A673 (cell line): ENCODE measurements at regions not wholly inside any gene's neighbourhood (a gene's known extent, or its start where the extent isn't known, plus 50 kb on each side); places are given as distances from the start of the nearest gene placed in this dataset.

Experiments
- BruUV-seq: library from RNA; stranded (reverse); fragments of 400-500 nt; replicated peaks from 2 replicates; lab custom pipeline; 2021; lab: Mats Ljungman, UMichigan
- CTCF ChIA-PET: fragments of 300-600 bp; sonication (Branson Sonifier 250); formaldehyde crosslinking; loops from one replicate; lab custom pipeline; 2022; ENCODE audit warnings: antibody characterized with exemption; lab: Charles Lee
- POLR2A ChIA-PET: fragments of 300-600 bp; sonication (Branson Sonifier 250); formaldehyde crosslinking; loops from one replicate; lab custom pipeline; 2022; ENCODE audit warnings: antibody characterized with exemption; ENCODE audit not compliant: low non-redundant PET; lab: Charles Lee
- DNase-seq: peaks from one replicate; pipeline ENCODE4 v3.0.0-alpha.2; 2015; ENCODE audit warnings: low spot score
- H3K27ac ChIP-seq: fragments of 200-600 bp; sonication (generic); 2 replicates; pipeline ENCODE4 v1.5.1; 2016; ENCODE audit warnings: mixed run types, low read depth, mild to moderate bottlenecking, mixed read lengths, antibody characterized with exemption, low read length; ENCODE audit not compliant: poor library complexity, severe bottlenecking
- H3K27me3 ChIP-seq: fragments of 200-600 bp; sonication (generic); replicated peaks from 2 replicates; pipeline ENCODE4 v1.6.1; 2017; ENCODE audit warnings: mixed run types, low read depth, mild to moderate bottlenecking, mixed read lengths, antibody characterized with exemption, low read length; ENCODE audit not compliant: insufficient read depth, poor library complexity
- H3K36me3 ChIP-seq: fragments of 200-600 bp; sonication (generic); 2 replicates; pipeline ENCODE4 v1.6.1; 2016; ENCODE audit warnings: mixed run types, mild to moderate bottlenecking, mixed read lengths, antibody characterized with exemption, low read length; ENCODE audit not compliant: insufficient read depth, poor library complexity, severe bottlenecking
- H3K4me1 ChIP-seq: fragments of 200-600 bp; sonication (generic); 2 replicates; pipeline ENCODE4 v1.6.1; 2017; ENCODE audit warnings: mixed run types, mild to moderate bottlenecking, mixed read lengths, antibody characterized with exemption, low read length; ENCODE audit not compliant: insufficient read depth, poor library complexity, severe bottlenecking
- H3K4me3 ChIP-seq: fragments of 200-600 bp; sonication (generic); 2 replicates; pipeline ENCODE4 v1.5.1; 2016; ENCODE audit warnings: low read depth, mixed run types, mild to moderate bottlenecking, mixed read lengths, low read length; ENCODE audit not compliant: poor library complexity, severe bottlenecking
- H3K9me3 ChIP-seq: fragments of 200-600 bp; sonication (generic); 2 replicates; pipeline ENCODE4 v1.6.1; 2016; ENCODE audit warnings: mixed run types, low read depth, mild to moderate bottlenecking, mixed read lengths, antibody characterized with exemption, low read length; ENCODE audit not compliant: poor library complexity, severe bottlenecking
- EZH2 ChIP-seq: fragments of 200-600 bp; sonication (generic); IDR thresholded peaks from 2 replicates; pipeline ENCODE4 v1.6.1; 2017; ENCODE audit warnings: borderline replicate concordance, low read depth, mild to moderate bottlenecking, mixed read lengths, antibody characterized with exemption, low read length; ENCODE audit not compliant: poor library complexity, severe bottlenecking
- intact Hi-C: fragments of 100-400 bp; cut with micrococcal nuclease; formaldehyde crosslinking; loops from one replicate; pipeline ENCODE4 v1.10.0; 2022; ENCODE audit not compliant: unreplicated experiment
- TF ChIP-seq, protein P1 (sequence below): fragments of 300-800, 200-600 bp; sonication (generic); conservative IDR thresholded peaks from 2 replicates; pipeline ENCODE4 v1.5.1; 2017; ENCODE audit warnings: low read depth, mild to moderate bottlenecking, antibody characterized with exemption, low read length, moderate library complexity, mixed read lengths

DNA sequence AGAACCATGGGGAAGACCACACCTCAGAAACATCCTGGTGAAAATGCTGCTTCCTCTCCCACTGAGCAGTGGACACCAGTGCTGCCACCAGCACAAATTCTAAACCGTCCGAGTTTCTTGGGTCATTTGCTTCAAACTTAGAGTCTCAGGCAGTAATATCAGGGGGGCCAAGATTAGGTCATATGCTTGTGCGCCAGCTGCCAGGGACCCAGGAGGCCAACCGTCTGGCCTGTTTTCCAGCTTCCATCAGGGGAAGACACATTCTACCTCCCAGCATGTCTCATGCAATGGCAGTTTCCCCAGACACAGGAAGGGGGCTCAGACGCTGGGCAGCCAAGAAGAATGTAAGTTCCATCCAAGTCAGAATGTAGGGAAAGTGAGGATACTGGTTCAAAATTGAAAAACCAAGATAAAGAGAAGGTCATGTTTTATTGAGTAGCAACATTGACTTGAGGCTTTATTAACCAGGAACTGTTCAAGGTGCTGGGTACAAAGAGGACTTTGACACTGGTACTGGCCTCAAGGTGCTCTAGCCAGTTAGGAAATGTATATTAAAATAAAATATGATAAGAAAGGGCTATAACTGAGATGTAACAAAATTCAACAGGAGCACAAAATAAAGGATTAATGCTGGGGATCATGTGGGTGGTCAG lies 59.7 kb upstream of the EED start:
- CTCF ChIA-PET: no interaction called here

DNA sequence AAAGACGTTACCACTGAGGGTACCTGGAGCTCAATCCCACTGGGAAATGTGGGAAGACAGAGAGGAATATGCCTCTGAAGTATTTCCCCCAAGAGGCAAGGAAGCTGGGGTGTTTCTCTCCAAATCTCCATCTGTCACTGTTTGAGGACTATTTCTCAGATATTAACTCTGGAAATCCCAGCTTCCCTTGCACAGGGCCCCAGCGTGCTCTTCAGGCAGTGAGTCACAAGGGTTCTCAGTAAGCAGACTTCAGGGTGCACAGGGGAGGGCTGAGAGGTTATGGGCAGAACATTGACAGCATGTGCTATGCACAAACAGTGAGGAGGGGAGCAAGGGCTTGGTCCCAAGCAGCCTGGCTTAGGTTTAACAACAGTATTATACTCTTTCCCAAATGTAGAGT lies 60.9 kb upstream of the EED start:
- no peaks in the 10 kb centered on the region for H3K27me3 ChIP-seq
- no peaks in the 10 kb centered on the region for H3K9me3 ChIP-seq
- intact Hi-C loops: no loop called here
- POLR2A ChIA-PET: no interaction called here
- DNase-seq: no peak
- CTCF ChIA-PET: no interaction called here
- no peaks in the 10 kb centered on the region for H3K4me1 ChIP-seq
- TF ChIP-seq EZH2: no peak
- TF ChIP-seq, protein P1, sequence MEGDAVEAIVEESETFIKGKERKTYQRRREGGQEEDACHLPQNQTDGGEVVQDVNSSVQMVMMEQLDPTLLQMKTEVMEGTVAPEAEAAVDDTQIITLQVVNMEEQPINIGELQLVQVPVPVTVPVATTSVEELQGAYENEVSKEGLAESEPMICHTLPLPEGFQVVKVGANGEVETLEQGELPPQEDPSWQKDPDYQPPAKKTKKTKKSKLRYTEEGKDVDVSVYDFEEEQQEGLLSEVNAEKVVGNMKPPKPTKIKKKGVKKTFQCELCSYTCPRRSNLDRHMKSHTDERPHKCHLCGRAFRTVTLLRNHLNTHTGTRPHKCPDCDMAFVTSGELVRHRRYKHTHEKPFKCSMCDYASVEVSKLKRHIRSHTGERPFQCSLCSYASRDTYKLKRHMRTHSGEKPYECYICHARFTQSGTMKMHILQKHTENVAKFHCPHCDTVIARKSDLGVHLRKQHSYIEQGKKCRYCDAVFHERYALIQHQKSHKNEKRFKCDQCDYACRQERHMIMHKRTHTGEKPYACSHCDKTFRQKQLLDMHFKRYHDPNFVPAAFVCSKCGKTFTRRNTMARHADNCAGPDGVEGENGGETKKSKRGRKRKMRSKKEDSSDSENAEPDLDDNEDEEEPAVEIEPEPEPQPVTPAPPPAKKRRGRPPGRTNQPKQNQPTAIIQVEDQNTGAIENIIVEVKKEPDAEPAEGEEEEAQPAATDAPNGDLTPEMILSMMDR: no peak
- no peak overlapping the region for H3K4me3 ChIP-seq
- H3K27ac ChIP-seq: no peak overlapping the region
- no TSS peak for BruUV-seq
- H3K36me3 ChIP-seq: no peaks in the 10 kb centered on the region

More for the DNA sequence above, 59.7 kb upstream of the EED start:
- H3K27me3 ChIP-seq: no peaks in the 10 kb centered on the region
- H3K4me1 ChIP-seq: no peaks in the 10 kb centered on the region
- TF ChIP-seq, protein P1: no peak
- no peak for TF ChIP-seq EZH2
- no peak for DNase-seq
- no peaks in the 10 kb centered on the region for H3K9me3 ChIP-seq
- no TSS peak for BruUV-seq
- POLR2A ChIA-PET: no interaction called here
- intact Hi-C loops: no loop called here
- H3K27ac ChIP-seq: no peak overlapping the region
- no peak overlapping the region for H3K4me3 ChIP-seq
- no peaks in the 10 kb centered on the region for H3K36me3 ChIP-seq

DNA sequence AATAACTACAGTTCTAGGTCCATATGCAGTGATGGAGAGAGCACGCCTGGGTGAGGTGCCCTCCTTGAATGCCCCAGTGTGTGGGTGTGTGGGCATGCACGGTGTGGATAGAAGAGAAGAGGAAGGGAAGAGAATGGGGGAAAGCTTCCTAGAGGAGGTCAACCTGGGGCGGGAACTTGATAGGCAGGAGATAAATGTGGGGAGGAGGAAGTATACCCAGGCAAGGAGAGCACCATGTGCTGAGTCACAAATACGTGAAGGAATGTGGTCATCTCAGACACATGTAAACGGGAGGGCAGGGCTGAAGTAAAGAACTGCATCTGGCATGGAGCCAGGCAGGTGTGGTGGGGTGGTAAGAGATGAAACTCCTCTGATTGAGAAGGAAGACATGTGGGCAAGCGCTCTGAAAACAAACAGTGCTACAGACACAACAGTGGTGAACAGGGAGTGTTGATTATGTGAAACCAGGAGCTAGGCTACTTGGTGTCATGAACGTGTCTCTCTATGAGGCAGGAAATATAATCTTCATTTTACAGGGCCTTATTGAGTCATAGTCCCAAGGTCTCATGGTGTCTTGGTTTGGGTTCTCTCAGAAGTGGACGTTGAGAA lies 61.5 kb upstream of the EED start:
- Histone ChIP-seq H3K9me3 (no peaks in the 10 kb centered on the region), H3K4me1 (no peaks in the 10 kb centered on the region), H3K27ac (no peak overlapping the region), H3K36me3 (no peaks in the 10 kb centered on the region), H3K4me3 (no peak overlapping the region), H3K27me3 (no peaks in the 10 kb centered on the region)
- TF ChIP-seq EZH2: no peak
- TF ChIP-seq, protein P1: no peak
- CTCF ChIA-PET: no interaction called here
- intact Hi-C loops: no loop called here
- no peak for DNase-seq
- POLR2A ChIA-PET: no interaction called here
- BruUV-seq: no TSS peak
